ENCODE measurements at regions not wholly inside any gene's neighbourhood (a gene's known extent, or its start where the extent isn't known, plus 50 kb on each side); places are given as distances from the start of the nearest gene placed in this dataset.

- H3K9ac ChIP-seq (ENCODE audit: low read length), result no peak overlapping the region
- H3K9me2 ChIP-seq (ENCODE audit: insufficient read depth), result no peaks in the 10 kb centered on the region
- H3K4me2 ChIP-seq (ENCODE audit: low read length), result no peak overlapping the region
- no peaks in the 10 kb centered on the region for H4K20me1 ChIP-seq (ENCODE audit: insufficient read depth)
- DNase-seq (ENCODE audit: low read depth, low spot score) (no peak), ATAC-seq (no peak)
- H3K4me1 ChIP-seq (ENCODE audit: control insufficient read depth in 1 of 2, insufficient read depth in 2 of 2, low read length in 2 of 2), result no peaks in the 10 kb centered on the region
- no peak overlapping the region for H3K4me3 ChIP-seq (replicated peaks in 1 of 2; ENCODE audit: low read depth in 1 of 2, low read length in 2 of 2)
- ChIA-PET CTCF (no interaction called here), RAD21 (ENCODE audit: low non-redundant PET in 1 of 2, low total read pairs in 2 of 2, uncharacterized antibody in 2 of 2, unreplicated experiment in 2 of 2) (no interaction called here), POLR2A (no interaction called here)
- TF ChIP-seq TCF7L2 (IDR thresholded peaks at IDR 0.05; ENCODE audit: borderline replicate concordance, extremely low read depth, insufficient read depth, insufficient read length) (no peak), ELF1 (IDR thresholded peaks at IDR 0.05; ENCODE audit: borderline replicate concordance, low read depth) (no peak), CBX3 (IDR thresholded peaks at IDR 0.05; ENCODE audit: low read depth) (no peak), CEBPB (IDR thresholded peaks at IDR 0.05; ENCODE audit: low read depth) (no peak), EGR1 (IDR thresholded peaks at IDR 0.05; ENCODE audit: low read depth) (no peak), ZFX (IDR thresholded peaks at IDR 0.05) (no peak), REST (IDR thresholded peaks at IDR 0.05; ENCODE audit: low read depth) (no peak), POLR2AphosphoS5 (IDR thresholded peaks at IDR 0.05; ENCODE audit: low read depth, low read length) (no peak), EZH2phosphoT487 (IDR thresholded peaks at IDR 0.05; ENCODE audit: borderline replicate concordance) (no peak), SRF (IDR thresholded peaks at IDR 0.05; ENCODE audit: low read depth) (no peak), ZBTB33 (IDR thresholded peaks at IDR 0.05; ENCODE audit: extremely low read depth, insufficient replicate concordance, low read length) (no peak), CTCF (IDR thresholded peaks at IDR 0.05 in 2 of 3, conservative IDR thresholded peaks at IDR 0.05 in 1 of 3; ENCODE audit: borderline replicate concordance in 1 of 3, insufficient read depth in 1 of 3, low read depth in 2 of 3, low read length in 2 of 3) (no peak), YY1 (IDR thresholded peaks at IDR 0.05; ENCODE audit: extremely low read depth, insufficient replicate concordance, low read depth, low read length) (no peak), SP1 (IDR thresholded peaks at IDR 0.05; ENCODE audit: low read depth) (no peak), ATF3 (IDR thresholded peaks at IDR 0.05) (no peak), FOSL1 (IDR thresholded peaks at IDR 0.05; ENCODE audit: low read depth) (no peak), SIN3A (IDR thresholded peaks at IDR 0.05; ENCODE audit: low read depth) (no peak), ZNF274 (IDR thresholded peaks at IDR 0.05; ENCODE audit: low read depth, low read length) (no peak), RAD21 (IDR thresholded peaks at IDR 0.05; ENCODE audit: low read depth) (no peak)
- no peak overlapping the region for H3K27ac ChIP-seq (ENCODE audit: low read depth, low read length)
- H3K79me2 ChIP-seq (ENCODE audit: insufficient read depth, low read length), result no peaks in the 10 kb centered on the region
- no peaks in the 10 kb centered on the region for H3K36me3 ChIP-seq (ENCODE audit: control insufficient read depth in 1 of 2, insufficient read depth in 2 of 2, low read length in 2 of 2)
- no TSS peak for BruUV-seq (replicated peaks)
- intact Hi-C loops (cut with micrococcal nuclease), result no loop called here
- H3K9me3 ChIP-seq (ENCODE audit: control insufficient read depth in 1 of 2, insufficient read depth in 1 of 2, low read depth in 1 of 2, low read length in 2 of 2), result no peaks in the 10 kb centered on the region
- H2AFZ ChIP-seq (ENCODE audit: low read depth, low read length, poor library complexity, severe bottlenecking), result no peak overlapping the region
- H3K27me3 ChIP-seq (ENCODE audit: insufficient read depth, low read length), result no peaks in the 10 kb centered on the region
These were observed 49.9 kb upstream of the PPP1R3A start for GRCh38 chr7:113968713-113969112.

All from HCT116 (cell line).